ENCODE measurements at regions not wholly inside any gene's neighbourhood (a gene's known extent, or its start where the extent isn't known, plus 50 kb on each side); places are given as distances from the start of the nearest gene placed in this dataset.

DNA sequence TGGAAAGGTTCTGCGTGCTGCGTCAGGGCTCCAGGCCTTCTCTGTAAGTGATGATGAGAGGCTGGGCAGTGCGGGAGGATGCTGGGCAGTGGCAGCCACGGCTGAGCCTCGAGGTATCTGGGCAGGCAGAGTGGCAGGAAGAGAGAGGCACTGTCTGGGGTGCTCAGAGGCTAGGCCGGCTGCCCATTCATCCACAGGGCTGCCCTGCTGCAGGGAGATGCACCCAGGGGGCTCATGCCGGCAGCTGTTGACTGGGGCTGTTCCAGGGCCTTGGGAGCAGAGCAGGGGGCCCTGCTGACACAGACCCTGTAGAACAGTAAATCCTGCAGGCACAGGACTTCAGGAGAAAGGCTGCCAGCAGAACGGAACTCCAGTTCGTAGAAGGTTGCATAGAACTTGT lies 88.8 kb downstream of the BOD1 start:
- no peak for DNase-seq (ENCODE audit: low read depth)

DNA sequence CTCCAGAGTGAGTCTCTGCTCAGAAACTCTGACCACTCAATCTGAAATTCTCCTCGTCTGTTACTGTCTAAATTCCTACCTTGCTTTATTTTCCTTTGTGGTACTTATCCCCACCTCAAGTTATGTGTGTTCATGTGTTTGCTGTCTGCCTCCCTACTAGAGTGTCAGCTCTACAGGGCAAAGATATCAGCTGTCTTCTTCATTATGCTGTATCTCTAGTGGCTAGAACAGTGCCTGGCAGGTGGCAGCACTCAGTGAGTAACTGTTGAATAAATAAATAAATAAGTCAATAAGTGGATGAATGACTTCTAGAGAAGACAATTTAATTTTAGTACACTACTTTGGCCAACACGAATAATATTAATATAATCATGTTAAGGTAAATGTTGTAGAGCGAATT lies 92.3 kb downstream of the BOD1 start:
- DNase-seq (ENCODE audit: low read depth): no peak

DNA sequence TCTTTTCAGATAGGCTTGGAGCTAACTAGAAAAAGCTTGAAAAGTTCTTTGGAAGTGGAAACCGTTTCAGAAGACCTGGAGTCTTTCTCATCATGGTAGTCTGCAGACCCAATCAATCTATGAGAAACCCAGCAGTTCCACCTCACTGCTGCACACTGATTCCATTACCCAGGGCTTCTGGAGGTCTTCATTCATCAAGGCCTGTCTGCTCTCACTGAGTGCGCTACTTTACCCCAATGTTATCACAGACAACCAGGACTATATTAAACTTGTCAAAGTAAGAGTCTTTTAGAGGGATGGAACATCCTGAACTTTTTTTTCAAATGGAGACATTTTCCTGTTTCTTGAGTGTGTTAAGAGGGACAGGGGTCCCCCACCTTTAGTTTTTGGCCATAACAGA lies 93.1 kb downstream of the BOD1 start:
- DNase-seq (ENCODE audit: low read depth): no peak

DNA sequence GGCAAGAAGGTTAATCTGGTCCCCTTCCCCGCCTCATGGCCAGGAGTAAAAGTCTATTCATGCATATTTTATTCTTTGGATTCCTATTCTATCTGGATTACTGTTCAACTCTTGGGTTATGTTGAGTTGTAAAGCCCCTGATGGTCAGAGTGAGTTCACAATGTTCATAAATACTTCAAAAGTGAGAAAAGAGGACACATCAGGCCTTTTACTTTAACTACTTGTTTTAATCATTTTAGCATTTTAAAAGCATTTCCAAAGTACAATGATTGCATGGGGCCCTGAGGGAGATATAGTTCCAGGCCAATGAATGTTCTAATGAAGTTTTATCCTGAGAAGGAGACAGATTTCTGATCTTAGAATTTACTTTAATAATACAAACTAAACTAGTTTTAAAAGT lies 93.9 kb downstream of the BOD1 start:
- DNase-seq (ENCODE audit: low read depth): no peak

DNA sequence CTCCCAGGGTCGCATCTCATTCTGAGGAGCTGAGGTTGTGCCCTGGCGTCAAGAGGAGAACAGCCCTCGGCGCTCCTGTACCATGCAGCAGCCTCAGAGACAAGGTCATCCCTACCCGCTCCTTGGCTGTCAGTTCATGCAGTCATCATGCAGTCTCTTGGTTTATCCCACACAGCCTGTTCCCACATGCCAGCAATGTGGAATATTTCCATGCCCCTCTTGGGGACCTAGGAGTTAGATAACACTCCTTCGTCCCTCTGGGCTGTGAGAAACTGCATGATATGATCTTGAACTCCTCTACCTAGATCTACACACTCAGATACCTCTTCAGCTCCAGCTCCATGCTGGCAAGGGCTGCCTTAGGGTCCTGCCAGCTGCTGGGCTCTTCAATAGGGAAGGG lies 97.6 kb downstream of the BOD1 start:
- DNase-seq (ENCODE audit: low read depth): no peak

DNA sequence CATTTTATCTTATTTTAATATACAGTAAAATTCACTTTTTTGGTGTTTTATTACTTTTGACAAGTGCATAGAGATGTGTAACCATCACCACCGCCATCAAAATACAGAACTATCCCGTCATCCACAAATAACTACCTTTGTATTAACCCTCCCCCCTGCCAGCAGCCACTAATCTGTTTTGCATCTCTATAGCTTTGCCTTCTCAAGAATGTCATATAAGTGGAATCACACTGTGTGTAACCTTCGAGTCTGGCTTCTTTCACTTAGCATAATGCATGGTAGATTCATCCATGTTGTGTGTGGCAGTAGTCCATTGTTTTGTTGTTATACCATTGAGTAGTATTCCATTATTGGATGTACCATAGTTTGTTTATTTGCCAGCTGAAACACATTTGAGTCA lies 98.8 kb downstream of the BOD1 start:
- no peak for DNase-seq (ENCODE audit: low read depth)

DNA sequence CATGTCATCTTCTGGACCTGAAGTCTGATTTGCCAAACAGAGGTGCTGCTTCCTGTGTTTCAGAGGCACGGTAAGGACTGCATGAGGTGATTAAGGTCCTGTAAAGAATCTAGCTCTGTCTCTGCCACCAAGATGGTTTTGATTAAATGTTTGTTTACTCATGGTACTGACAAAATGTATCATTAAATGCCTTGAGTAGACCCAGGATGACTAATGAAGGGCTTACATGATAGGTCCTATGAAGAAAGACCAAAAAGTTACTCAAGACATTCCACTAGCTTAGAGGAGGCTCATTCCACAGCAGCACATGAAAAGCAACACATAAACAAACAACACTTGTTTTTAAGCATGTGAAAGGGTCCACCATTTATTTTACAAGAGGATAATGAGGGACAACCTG lies 100.9 kb downstream of the BOD1 start:
- DNase-seq (ENCODE audit: low read depth): peak; percentile 82

DNA sequence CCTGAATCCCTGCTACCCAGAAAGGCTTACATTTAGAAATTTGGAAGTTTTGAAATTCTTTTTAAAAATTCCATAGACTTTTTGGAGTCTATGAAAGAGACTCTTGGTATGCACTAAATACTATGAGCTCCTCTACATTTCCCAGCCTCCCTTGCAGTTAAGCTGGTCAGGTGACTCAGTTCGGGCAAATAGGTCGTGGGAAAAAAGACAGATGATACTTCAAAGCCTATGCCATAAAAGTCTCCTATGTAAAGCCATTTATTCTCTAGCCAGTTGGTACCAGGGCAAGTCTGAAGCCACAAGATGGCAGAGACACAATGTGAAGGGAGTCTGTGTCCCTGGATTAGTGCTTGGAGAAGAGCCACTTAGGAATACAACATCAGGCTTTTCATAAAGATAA lies 101.8 kb downstream of the BOD1 start:
- DNase-seq (ENCODE audit: low read depth): peak; percentile 17

DNA sequence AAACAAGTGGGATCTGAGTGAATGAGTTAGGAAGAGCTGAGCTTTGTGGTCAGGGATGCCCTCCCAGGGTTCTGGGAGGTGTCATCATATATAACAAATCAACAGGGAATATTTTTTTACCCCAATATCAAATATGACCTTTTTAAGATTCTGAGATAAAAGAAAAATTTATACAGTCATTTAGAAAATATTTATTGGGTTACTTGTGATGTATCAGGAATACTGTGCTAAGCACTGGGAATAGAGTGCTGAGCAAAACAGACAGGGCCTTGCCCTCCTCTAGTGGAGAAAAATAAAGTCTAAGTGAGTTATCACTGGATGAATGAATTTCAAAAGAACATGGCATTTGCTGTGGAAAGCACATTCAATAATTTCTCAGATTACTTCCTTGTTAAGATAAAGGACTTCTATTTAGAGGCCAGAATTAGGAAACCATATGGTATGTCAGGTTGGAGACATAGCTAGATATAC lies 102.9 kb downstream of the BOD1 start:
- DNase-seq (ENCODE audit: low read depth): peak; percentile 52

DNA sequence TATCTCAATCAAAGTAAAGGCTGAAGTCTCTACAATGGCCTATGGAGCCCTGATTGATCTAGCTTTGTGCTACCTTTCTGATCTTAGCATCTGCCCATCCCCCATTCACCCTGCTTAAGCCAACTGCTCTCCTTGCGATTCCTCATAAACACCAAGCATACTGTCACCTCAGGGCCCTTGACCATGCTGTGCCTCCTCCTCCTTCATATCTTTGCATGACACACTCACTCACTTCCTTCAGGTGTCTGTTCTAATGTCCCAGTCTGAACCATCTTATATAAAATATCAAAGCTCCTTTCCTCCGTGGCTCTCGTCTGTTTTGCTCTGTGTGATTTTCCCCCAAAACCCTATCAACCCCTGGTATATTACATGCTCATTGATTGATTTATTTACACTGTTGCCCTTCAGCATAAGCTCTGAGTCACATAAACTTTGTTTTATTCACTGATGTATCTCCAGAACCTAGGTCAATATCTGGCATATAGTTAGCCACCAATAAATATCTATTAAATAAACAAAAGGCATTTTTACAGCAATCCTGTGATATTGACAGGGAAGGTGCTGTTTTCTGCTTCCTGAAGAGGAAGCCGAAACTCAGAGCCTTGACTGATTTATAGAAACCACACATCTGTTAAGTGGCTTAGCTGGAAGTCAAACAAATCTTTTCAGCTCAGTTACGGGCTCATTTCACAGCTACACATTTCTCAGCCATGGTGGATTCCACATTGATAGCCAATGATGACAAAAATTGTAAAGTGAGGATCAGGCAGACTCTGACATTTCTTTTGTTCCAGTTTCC lies 103.6 kb downstream of the BOD1 start:
- DNase-seq (ENCODE audit: low read depth): peak; percentile 13

DNA sequence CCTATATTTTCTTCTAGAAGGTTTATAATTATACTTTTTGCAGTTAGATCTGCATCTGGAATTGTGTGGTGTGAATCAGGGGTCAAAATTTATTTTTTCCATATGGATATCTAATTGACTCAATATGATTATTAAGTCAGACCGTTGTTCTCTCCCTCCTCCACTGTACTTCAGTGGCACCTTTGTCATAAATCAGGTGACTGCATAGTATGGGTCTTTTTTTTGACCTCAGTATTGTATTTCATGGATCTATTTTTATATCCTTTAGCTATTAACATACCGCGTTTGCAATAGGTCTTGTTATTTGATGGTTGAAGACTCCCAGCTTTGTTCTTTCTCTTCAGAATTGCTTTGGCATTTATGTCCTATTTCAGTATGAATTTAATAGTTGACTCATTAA lies 107.4 kb downstream of the BOD1 start:
- no peak for DNase-seq (ENCODE audit: low read depth)

DNA sequence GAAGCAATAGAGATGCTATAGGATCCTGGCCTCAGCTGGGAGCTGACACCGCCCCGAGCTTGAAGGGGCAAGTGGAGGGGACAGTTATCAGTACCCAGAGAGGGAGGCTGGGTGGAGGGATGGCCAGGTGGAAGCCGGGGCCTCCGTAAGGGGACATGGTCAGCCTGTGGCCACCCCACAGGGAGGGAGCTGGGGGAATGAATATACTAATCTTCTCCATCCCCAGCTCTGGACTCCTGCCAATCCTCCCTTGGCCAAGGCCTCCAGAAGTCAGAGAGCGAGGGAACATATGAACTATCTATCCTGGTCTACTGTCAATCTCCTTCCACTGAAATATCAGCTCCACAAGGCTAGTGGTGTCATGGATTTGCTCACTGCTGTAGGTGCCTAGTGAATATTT lies 109.3 kb downstream of the BOD1 start:
- no peak for DNase-seq (ENCODE audit: low read depth)

DNA sequence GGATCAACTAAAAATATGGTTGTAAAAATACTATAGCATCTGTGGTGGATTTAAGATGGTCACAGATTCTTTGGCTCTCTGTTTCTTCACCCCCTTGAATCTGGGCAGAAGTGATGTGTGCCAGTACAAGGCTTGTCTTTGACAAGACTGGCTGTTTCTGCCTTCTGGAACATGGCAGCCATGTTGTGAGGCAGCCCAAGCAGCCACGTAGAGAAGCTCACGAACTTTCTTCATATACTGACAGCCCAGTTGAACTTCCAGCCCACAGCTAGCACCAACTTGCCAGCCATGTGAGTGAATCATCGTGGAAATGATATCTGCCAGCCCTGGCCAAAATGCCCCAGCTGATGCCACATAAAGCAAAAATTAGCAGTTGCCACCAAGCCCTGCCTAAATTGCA lies 110.8 kb downstream of the BOD1 start:
- no peak for DNase-seq (ENCODE audit: low read depth)

DNA sequence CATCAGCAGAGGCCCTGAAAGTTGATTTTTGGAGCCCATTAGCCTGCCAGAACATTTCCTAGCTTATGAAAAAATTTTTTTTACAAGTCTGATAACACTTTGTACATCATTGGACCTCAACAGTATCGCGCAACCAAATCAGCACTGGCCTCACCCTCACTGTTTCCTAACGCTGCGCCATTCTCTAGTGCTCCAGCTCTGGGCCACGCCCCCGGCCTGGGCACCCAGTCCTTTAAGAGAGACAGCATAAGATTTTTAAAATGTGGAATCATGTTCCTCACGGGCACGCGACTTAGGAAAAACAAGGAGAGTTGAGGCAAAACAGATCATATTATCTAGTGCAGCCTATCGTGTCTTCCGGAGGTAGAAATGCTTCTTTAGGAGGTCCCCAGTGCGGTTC lies 114.5 kb downstream of the BOD1 start:
- DNase-seq (ENCODE audit: low read depth): no peak

DNA sequence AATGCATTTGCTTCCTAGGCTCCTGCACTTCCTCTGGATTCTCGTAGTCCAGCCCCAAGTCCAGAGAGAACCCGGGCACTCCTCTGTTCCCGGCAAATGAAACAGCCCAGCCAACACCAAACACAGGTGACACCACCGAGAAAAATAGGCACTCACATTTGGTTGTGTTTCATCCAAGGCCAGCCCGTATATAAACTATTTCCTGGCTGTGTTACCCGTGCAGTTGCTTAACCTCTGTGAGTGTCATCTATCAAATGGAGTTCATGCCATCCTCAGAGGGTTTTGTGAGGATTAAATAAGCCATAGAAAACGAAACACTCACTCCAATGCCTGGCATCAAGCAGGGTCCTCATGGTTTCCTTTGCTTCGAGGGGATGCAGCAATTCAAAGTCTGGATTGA lies 115.2 kb downstream of the BOD1 start:
- DNase-seq (ENCODE audit: low read depth): no peak

DNA sequence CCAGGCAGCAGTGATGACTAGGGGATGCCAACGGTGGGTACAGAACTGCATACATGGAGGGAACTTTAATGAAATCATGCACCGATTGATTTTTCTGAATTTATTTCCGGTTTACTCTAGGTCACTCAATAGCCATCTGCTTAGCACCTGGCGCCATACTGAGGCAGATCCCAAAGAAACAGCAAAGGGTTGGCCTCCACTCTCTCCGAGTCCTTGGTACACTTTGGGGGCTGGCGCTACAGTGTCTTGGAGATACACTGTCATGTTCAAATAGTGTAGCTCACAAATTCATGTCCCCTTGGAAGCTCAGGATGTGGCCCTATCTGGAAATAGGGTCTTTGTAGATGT lies 116.3 kb downstream of the BOD1 start:
- no peak for DNase-seq (ENCODE audit: low read depth)

DNA sequence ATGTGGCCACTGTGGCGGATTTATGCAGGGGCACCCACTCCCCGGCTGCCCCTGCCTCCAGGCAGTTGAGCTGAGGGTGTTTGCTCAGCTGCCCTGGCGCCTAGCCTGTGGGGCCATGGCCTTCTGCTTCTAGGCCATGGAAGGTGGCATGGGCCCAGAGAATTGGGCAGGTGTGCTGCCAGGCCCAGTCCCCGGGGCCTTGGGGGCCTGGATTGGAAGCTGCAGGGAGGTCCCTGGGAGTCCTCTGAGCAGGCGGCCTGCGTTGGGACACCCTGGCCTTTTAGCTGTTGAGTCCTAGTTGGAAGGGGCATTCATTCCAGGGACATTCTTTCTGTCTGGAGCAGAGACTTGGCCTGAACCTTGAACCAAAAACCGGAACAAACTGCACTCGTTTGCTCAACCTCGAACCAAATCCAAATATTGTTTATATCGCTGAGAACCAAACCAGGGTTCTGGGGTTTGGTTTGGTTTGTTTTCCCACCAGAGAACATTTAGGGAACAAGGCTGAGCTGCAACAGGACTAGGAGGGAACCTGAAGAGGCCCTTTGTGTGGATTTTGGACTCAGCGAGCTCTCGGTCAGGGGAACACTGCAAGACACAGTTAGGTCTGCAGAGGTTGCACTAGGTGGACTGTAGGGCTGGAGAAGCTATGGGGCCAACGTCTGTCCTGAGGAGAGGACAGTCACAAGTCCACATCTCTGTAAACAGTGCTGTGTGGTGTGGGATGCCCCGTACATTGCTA lies 116.8 kb downstream of the BOD1 start:
- no peak for DNase-seq (ENCODE audit: low read depth)

DNA sequence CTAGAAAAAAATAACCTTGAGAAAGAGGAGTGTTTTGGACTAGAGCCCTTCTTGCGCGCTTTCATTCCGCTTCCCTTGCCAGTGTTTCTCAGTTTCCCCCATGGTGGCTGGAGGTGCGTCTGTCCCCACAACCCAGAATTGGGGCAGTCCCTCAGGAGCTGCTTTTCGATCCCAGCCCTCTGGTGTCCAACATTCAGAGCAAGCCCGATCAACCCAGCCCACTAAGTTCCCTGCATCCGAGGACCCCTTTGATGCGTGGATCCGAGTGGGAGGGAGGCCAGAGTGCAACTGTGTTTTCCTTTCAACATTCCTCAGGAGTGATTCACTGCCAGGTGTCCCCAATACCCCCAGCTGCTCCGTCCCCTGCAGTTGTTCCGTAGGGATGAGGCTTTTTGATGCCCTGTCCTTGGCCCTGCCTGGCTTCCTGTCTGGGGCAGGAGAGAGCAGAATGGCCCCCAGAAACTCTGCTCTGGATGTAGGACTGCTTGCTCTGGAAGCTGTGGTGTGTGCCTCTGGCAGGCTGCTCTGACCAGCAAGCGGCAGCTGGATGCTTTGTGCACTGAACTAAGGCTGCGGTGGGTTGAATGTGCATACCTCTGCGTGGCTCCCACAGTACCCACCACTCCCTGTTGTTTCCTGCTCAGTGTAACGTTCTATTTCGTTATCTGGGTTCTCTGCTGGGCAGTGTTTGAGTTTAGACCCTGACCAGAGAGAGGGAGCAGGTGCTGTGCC lies 117.5 kb downstream of the BOD1 start:
- DNase-seq (ENCODE audit: low read depth): no peak

DNA sequence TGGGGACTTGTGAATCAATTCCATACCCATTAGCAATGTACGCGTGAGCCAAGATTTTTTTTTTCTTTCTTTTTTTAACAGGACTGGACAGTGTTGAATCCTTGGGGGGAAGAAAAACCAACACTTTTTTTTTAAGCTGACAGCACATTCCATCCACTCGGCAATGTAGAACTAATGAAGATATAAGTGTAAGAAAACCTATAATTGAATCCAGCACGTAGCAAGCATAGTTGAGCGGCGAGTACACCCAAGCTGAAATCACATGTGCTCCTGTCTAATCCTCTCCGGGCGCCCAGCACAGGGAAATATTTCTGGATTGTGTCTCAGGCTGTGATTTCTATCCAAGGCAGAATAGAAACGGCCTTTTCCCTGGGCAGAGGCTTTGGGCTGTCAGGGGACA lies 118.2 kb downstream of the BOD1 start:
- DNase-seq (ENCODE audit: low read depth): peak; percentile 31

DNA sequence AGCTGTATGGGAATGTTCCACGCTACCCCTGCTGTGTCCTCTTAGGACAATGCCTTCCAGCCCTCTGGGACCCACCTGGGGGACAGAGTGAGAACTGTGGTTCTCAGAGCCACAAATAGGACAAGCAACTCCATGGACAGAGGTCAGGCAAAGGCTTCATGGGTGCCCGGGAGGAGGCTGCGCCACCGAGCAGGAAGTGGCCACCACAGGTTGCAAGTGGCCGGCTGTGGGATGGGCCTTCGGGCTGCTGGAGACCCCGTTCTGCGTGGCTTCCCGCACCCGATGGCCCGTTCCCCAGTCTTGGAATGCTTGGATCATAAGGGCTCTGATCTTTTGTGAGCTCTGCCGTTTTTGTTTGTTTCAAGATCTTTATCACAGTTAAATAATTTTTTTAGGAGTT lies 118.8 kb downstream of the BOD1 start:
- no peak for DNase-seq (ENCODE audit: low read depth)

DNA sequence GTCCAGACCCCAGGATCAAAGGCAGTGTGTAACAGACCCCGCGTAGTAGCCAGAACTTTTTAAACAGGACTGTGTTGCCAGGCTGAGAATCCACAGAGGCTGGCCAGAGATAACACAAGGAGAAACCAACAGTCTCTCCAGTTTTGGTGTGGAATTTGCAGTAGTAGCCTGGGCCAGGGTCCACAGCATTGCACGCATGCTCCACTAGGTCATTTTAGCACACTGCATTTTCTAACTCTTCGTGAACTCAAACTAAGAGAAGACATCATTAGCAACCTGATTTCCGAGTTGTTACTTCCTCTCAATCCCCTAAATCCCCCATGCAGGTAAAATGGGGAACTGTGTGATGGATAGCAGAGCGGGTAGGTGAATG lies 119.6 kb downstream of the BOD1 start:
- DNase-seq (ENCODE audit: low read depth): no peak

DNA sequence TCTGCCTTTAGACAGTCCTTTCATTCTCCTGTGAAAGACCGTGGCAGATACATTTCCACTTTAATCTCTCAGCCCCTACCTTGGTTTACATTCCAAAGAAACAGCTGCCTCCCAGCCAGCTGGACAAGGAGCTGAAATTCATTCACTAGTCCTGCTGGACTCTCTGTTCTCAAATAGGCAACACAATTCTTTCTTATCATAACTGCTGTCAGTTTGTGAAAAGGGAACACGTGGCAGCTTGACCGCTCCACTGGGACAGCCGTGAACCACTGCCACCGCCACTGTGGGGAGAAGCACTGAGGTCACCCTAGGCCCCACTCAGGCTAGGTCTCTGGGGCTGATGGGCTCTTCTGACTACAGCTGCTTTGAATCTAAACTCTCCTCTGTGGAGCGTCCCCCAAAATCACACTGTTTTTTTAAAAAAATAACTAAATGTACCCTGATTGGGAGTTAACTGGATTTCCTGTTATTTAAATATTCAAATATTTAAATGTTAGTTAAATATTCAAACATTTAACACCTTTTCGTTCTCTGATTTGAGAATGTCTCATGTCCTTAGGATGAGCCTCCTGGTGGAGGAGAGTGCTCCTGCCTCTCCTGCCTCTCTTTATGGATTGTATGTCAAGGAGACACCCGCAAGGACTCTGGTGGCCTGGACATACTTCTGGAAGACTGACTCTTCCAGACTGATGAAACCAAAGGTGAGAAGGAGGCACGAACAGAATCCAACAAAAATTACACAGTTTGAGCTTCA lies 120.1 kb downstream of the BOD1 start:
- DNase-seq (ENCODE audit: low read depth): no peak
